OCI-LY1 (cell line): ENCODE measurements at regions not wholly inside any gene's neighbourhood (a gene's known extent, or its start where the extent isn't known, plus 50 kb on each side); places are given as distances from the start of the nearest gene placed in this dataset.

Experiments used
- H2AFZ ChIP-seq: fragments of 200-600 bp; sonication (generic), shearing (Covaris generic); 2 replicates; pipeline ENCODE4 v1.6.0; 2014; ENCODE audit warnings: antibody characterized with exemption, mild to moderate bottlenecking, low read length
- H3F3A ChIP-seq: fragments of 200-600 bp; sonication (generic), shearing (Covaris generic); 2 replicates; pipeline ENCODE4 v1.6.0; 2014; ENCODE audit warnings: mild to moderate bottlenecking, antibody characterized with exemption, low read length, moderate library complexity; ENCODE audit not compliant: insufficient read depth
- H3K27ac ChIP-seq: fragments of 200-600 bp; sonication (generic); 2 replicates; pipeline ENCODE4 v1.5.1; 2014; ENCODE audit warnings: low read length, mixed run types, mild to moderate bottlenecking, low read depth; ENCODE audit not compliant: poor library complexity, severe bottlenecking
- H3K27me3 ChIP-seq: fragments of 200-600 bp; sonication (generic); 2 replicates; pipeline ENCODE4 v1.6.0; 2014; ENCODE audit warnings: antibody characterized with exemption, mild to moderate bottlenecking, low read length, moderate library complexity; ENCODE audit not compliant: insufficient read depth
- H3K36me3 ChIP-seq: fragments of 200-600 bp; sonication (generic); 2 replicates; pipeline ENCODE4 v1.6.1; 2014; ENCODE audit warnings: mild to moderate bottlenecking, antibody characterized with exemption, low read length, moderate library complexity, mixed read lengths; ENCODE audit not compliant: insufficient read depth
- H3K4me1 ChIP-seq: fragments of 200-600 bp; sonication (generic); 2 replicates; pipeline ENCODE4 v1.5.1; 2014; ENCODE audit warnings: mild to moderate bottlenecking, low read length, moderate library complexity; ENCODE audit not compliant: insufficient read depth, severe bottlenecking
- H3K4me2 ChIP-seq: fragments of 200-600 bp; sonication (generic), shearing (Covaris generic); 2 replicates; pipeline ENCODE4 v1.6.1; 2014; ENCODE audit warnings: low read length
- H3K4me3 ChIP-seq: fragments of 200-600 bp; sonication (generic); 2 replicates; pipeline ENCODE4 v1.5.1; 2014; ENCODE audit warnings: low read length, low read depth, mild to moderate bottlenecking, mixed read lengths; ENCODE audit not compliant: poor library complexity, severe bottlenecking
- H3K79me2 ChIP-seq: fragments of 200-600 bp; shearing (Covaris generic); 2 replicates; pipeline ENCODE4 v1.6.1; 2016; ENCODE audit warnings: mixed run types, low read length, mixed read lengths; ENCODE audit not compliant: insufficient read depth
- H3K9ac ChIP-seq: fragments of 200-600 bp; sonication (generic), shearing (Covaris generic); 2 replicates; pipeline ENCODE4 v1.6.1; 2014; ENCODE audit warnings: mild to moderate bottlenecking, low read length, mixed read lengths
- H3K9me2 ChIP-seq: fragments of 200-600 bp; sonication (generic), shearing (Covaris generic); 2 replicates; pipeline ENCODE4 v1.6.1; 2014; ENCODE audit warnings: low read depth, mild to moderate bottlenecking, low read length, mixed read lengths
- H3K9me3 ChIP-seq: fragments of 200-600 bp; shearing (Covaris generic); 2 replicates; pipeline ENCODE4 v1.6.1; 2014; ENCODE audit warnings: low read length, mixed read lengths
- H4K20me1 ChIP-seq: fragments of 200-600 bp; sonication (generic), shearing (Covaris generic); 2 replicates; pipeline ENCODE4 v1.6.0; 2016; ENCODE audit warnings: mild to moderate bottlenecking, low read length; ENCODE audit not compliant: insufficient read depth
- EZH2 ChIP-seq: fragments of 200-600 bp; sonication (generic), shearing (Covaris generic); IDR thresholded peaks from 2 replicates; pipeline ENCODE4 v1.8.0; 2017; ENCODE audit warnings: borderline replicate concordance, mixed run types, mild to moderate bottlenecking, antibody characterized with exemption, low read length, moderate library complexity, mixed read lengths
- TF ChIP-seq, protein P1 (sequence below): fragments of 200-600 bp; sonication (generic), shearing (Covaris generic); IDR thresholded peaks from 2 replicates; pipeline ENCODE4 v1.5.1; 2017; ENCODE audit warnings: mild to moderate bottlenecking, antibody characterized with exemption, low read length, moderate library complexity, mixed read lengths

DNA sequence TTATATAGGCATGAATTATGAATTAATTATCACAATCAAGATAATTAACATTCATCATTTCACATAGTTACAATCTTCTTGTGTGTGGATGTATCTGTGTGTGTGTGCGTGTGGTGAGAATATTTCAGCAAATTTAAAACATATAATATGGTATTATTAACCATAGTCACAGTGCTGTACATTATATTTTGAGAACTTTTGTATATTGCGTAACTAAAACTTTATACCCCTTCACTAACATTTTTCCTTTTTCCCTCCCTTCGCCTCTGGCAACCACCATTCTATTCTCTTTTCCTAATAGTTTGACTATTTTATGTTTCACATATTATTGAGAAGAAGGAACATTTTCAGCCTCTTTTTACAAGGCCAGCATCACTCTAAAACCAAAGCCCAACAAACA, 176.8 kb downstream of the HTR1B start:
- no peak overlapping the region for H3K9ac ChIP-seq
- H4K20me1 ChIP-seq, result no peaks in the 10 kb centered on the region
- H3K9me2 ChIP-seq, result no peaks in the 10 kb centered on the region
- no peaks in the 10 kb centered on the region for H3K36me3 ChIP-seq
- no peaks in the 10 kb centered on the region for H3K4me1 ChIP-seq
- no peak for TF ChIP-seq EZH2
- TF ChIP-seq, protein P1, sequence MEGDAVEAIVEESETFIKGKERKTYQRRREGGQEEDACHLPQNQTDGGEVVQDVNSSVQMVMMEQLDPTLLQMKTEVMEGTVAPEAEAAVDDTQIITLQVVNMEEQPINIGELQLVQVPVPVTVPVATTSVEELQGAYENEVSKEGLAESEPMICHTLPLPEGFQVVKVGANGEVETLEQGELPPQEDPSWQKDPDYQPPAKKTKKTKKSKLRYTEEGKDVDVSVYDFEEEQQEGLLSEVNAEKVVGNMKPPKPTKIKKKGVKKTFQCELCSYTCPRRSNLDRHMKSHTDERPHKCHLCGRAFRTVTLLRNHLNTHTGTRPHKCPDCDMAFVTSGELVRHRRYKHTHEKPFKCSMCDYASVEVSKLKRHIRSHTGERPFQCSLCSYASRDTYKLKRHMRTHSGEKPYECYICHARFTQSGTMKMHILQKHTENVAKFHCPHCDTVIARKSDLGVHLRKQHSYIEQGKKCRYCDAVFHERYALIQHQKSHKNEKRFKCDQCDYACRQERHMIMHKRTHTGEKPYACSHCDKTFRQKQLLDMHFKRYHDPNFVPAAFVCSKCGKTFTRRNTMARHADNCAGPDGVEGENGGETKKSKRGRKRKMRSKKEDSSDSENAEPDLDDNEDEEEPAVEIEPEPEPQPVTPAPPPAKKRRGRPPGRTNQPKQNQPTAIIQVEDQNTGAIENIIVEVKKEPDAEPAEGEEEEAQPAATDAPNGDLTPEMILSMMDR, result no peak
- no peaks in the 10 kb centered on the region for H3K9me3 ChIP-seq
- H3F3A ChIP-seq, result no peaks in the 10 kb centered on the region
- H2AFZ ChIP-seq, result no peak overlapping the region
- H3K4me2 ChIP-seq, result no peak overlapping the region
- no peak overlapping the region for H3K4me3 ChIP-seq
- H3K27ac ChIP-seq, result no peak overlapping the region
- no peaks in the 10 kb centered on the region; the same call in 1 of the 2 replicates for H3K79me2 ChIP-seq
- no peaks in the 10 kb centered on the region for H3K27me3 ChIP-seq

DNA sequence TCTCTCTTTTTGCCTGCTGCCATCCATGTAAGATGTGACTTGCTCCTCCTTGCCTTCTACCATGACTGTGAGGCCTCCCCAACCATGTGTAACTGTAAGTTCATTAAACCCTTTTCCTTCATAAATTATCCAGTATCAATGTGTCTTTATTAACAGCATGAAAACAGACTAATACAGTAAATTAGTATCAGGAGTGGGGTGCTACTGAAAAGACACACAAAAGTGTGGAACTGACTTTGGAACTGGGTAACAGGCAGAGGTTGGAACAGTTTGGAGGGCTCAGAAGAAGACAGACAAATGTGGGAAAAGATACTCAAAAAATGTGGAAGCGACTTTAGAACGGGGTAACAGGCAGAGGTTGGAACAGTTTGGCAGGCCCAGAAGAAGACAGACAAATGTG, 189.4 kb downstream of the HTR1B start:
- Histone ChIP-seq H3K27me3 (no peaks in the 10 kb centered on the region), H3K9me3 (0 out of 2 replicates have a peak, but pooled peaks cover 2% of the 10 kb centered on the region), H3K79me2 (no peaks in the 10 kb centered on the region), H3K4me3 (no peak overlapping the region), H3K4me1 (no peaks in the 10 kb centered on the region), H2AFZ (no peak overlapping the region), H3K27ac (no peak overlapping the region), H3F3A (no peaks in the 10 kb centered on the region), H3K4me2 (no peak overlapping the region), H3K36me3 (no peaks in the 10 kb centered on the region), H3K9ac (no peak overlapping the region), H4K20me1 (no peaks in the 10 kb centered on the region), H3K9me2 (no peaks in the 10 kb centered on the region; the same call in 1 of the 2 replicates)
- TF ChIP-seq EZH2, result no peak
- TF ChIP-seq, protein P1, result no peak

- Histone ChIP-seq H3K27me3 (no peaks in the 10 kb centered on the region), H3K27ac (no peak overlapping the region), H3K4me2 (no peak overlapping the region), H4K20me1 (no peaks in the 10 kb centered on the region), H3K9ac (no peak overlapping the region), H3K4me1 (no peaks in the 10 kb centered on the region), H3K9me3 (no peaks in the 10 kb centered on the region), H3F3A (no peaks in the 10 kb centered on the region), H3K9me2 (no peaks in the 10 kb centered on the region), H3K4me3 (no peak overlapping the region), H2AFZ (no peak overlapping the region), H3K36me3 (no peaks in the 10 kb centered on the region), H3K79me2 (no peaks in the 10 kb centered on the region)
- TF ChIP-seq, protein P1, result peak; percentile 55; the same call in 1 of the 2 replicates
- no peak for TF ChIP-seq EZH2
Measured at GRCh38 chr6:77264970-77265369, 198.3 kb downstream of the HTR1B start.
